ENCODE measurements at regions not wholly inside any gene's neighbourhood (a gene's known extent, or its start where the extent isn't known, plus 50 kb on each side); places are given as distances from the start of the nearest gene placed in this dataset.

- H3K9me1 ChIP-seq (ENCODE audit: control insufficient read depth, insufficient read depth, low read length), result no peaks in the 10 kb centered on the region
- intact Hi-C loops (cut with micrococcal nuclease), result no loop called here
- no peak overlapping the region for H3K4me3 ChIP-seq
- ChIA-PET POLR2A (no interaction called here), CTCF (ENCODE audit: low intra/inter-chr PET ratio) (no interaction called here)
- no peaks in the 10 kb centered on the region for H3K4me1 ChIP-seq (replicated peaks in 1 of 2; ENCODE audit: control insufficient read depth in 2 of 2, insufficient read depth in 2 of 2, low read length in 2 of 2)
- H3K27me3 ChIP-seq (ENCODE audit: control insufficient read depth in 2 of 2, insufficient read depth in 2 of 2, low read length in 2 of 2), result no peaks in the 10 kb centered on the region; a peak in 1 of 5 replicates
- FAIRE-seq, result no peak
- no peak overlapping the region for H3K27ac ChIP-seq (ENCODE audit: extremely low read depth, low read depth, low read length)
- H3K9ac ChIP-seq (ENCODE audit: insufficient read depth in 1 of 2, low read depth in 2 of 2, low read length in 2 of 2), result no peak overlapping the region
- no peaks in the 10 kb centered on the region for H3K79me2 ChIP-seq (ENCODE audit: control insufficient read depth, insufficient read depth, low read length)
- H4K20me1 ChIP-seq (replicated peaks; ENCODE audit: control insufficient read depth, insufficient read depth, low read length), result no peaks in the 10 kb centered on the region
- BruUV-seq (replicated peaks), result no TSS peak
- no peak for ATAC-seq
- H3K9me3 ChIP-seq (replicated peaks; ENCODE audit: control insufficient read depth, insufficient read depth, low read depth, low read length), result no peaks in the 10 kb centered on the region
- 3% methylated on average over 3 of the region's 3 CpGs for WGBS (ENCODE audit: insufficient coverage, low coverage, missing lambda C conversion rate)
- no peaks in the 10 kb centered on the region for H3K36me3 ChIP-seq (ENCODE audit: control insufficient read depth, insufficient read depth, low read length)
- no peak overlapping the region for H2AFZ ChIP-seq (ENCODE audit: low read depth, low read length)
- in situ Hi-C loops (cut with MboI), result no loop called here
- H3K4me2 ChIP-seq (ENCODE audit: insufficient read depth, low read length), result no peak overlapping the region
- TF ChIP-seq HDAC2 (IDR thresholded peaks at IDR 0.05), result no peak
- TF ChIP-seq C11orf30 (IDR thresholded peaks at IDR 0.05; ENCODE audit: low read depth), result peak; percentile 22; the same call in 1 of the 2 replicates
- TF ChIP-seq TCFL5 (CRISPR knock-in tag; conservative IDR thresholded peaks at IDR 0.05), result no peak
- no peak for TF ChIP-seq MBD2 (IDR thresholded peaks at IDR 0.05; ENCODE audit: borderline replicate concordance, low read depth)
- TF ChIP-seq ZNF511 (CRISPR knock-in tag; IDR thresholded peaks at IDR 0.05), result no peak
- TF ChIP-seq GATAD2A (IDR thresholded peaks at IDR 0.05), result no peak
- TF ChIP-seq ZNF316 (IDR thresholded peaks at IDR 0.05), result peak; percentile 64
- no peak for TF ChIP-seq HSF4 (CRISPR knock-in tag; IDR thresholded peaks at IDR 0.05; ENCODE audit: borderline replicate concordance)
- TF ChIP-seq FOXK2 (conservative IDR thresholded peaks at IDR 0.05 in 1 of 2, IDR thresholded peaks at IDR 0.05 in 1 of 2; ENCODE audit: low read depth in 2 of 2), result no peak
- TF ChIP-seq NRF1 (conservative IDR thresholded peaks at IDR 0.05 in 1 of 2, IDR thresholded peaks at IDR 0.05 in 1 of 2), result no peak
- no peak for TF ChIP-seq TSC22D4 (tag; IDR thresholded peaks at IDR 0.05)
- no peak for TF ChIP-seq TEAD2 (tag; IDR thresholded peaks at IDR 0.05)
- DNase-seq (ENCODE audit: extremely low read depth in 1 of 4, low spot score in 3 of 4), result no peak
These were observed 125.9 kb upstream of the AKR1E2 start for GRCh38 chr10:4699950-4700730.

All from K562 (cell line).